Astrocyte (in vitro differentiated cells and primary cell): ENCODE measurements at regions not wholly inside any gene's neighbourhood (a gene's known extent, or its start where the extent isn't known, plus 50 kb on each side); places are given as distances from the start of the nearest gene placed in this dataset.

ENCODE experiments used
- DNase-seq: peaks from one replicate; pipeline ENCODE4 v3.0.0-alpha.2; 2010; ENCODE audit warnings: low read depth
- FAIRE-seq: peaks from 2 replicates; lab custom pipeline; 2011; peaks lifted over from hg19 to GRCh38; lab: Jason Lieb, UNC
- H2AFZ ChIP-seq: 2 replicates; pipeline ENCODE4 v1.6.0; 2012; ENCODE audit warnings: low read depth, low read length, inconsistent platforms
- H3K27ac ChIP-seq: 2 replicates; pipeline ENCODE4 v1.5.1; 2011; ENCODE audit warnings: low read depth, low read length, inconsistent platforms
- H3K27me3 ChIP-seq: 2 replicates; pipeline ENCODE4 v1.6.0; 2011; ENCODE audit warnings: low read length, inconsistent platforms; ENCODE audit not compliant: insufficient read depth
- H3K36me3 ChIP-seq: 2 replicates; pipeline ENCODE4 v1.5.1; 2011; ENCODE audit warnings: low read length, inconsistent platforms; ENCODE audit not compliant: insufficient read depth
- H3K4me1 ChIP-seq: 2 replicates; pipeline ENCODE4 v1.5.1; 2011; ENCODE audit warnings: low read length, inconsistent platforms; ENCODE audit not compliant: insufficient read depth
- H3K4me2 ChIP-seq: 2 replicates; pipeline ENCODE4 v1.6.0; 2012; ENCODE audit warnings: low read length, inconsistent platforms
- H3K4me3 ChIP-seq: 2 replicates; pipeline ENCODE4 v1.5.1; 2011; ENCODE audit warnings: low read depth, mild to moderate bottlenecking, low read length, inconsistent platforms; ENCODE audit not compliant: insufficient read depth
- H3K79me2 ChIP-seq: 2 replicates; pipeline ENCODE4 v1.6.0; 2012; ENCODE audit warnings: mild to moderate bottlenecking, low read length, inconsistent platforms; ENCODE audit not compliant: insufficient read depth
- H3K9ac ChIP-seq: 2 replicates; pipeline ENCODE4 v1.6.0; 2012; ENCODE audit warnings: mild to moderate bottlenecking, low read length, inconsistent platforms
- H3K9me3 ChIP-seq: 2 replicates; pipeline ENCODE4 v1.5.1; 2012; ENCODE audit warnings: low read depth, mild to moderate bottlenecking, low read length, inconsistent platforms; ENCODE audit not compliant: insufficient read depth
- H4K20me1 ChIP-seq: 2 replicates; pipeline ENCODE4 v1.6.0; 2012; ENCODE audit warnings: low read length, inconsistent platforms; ENCODE audit not compliant: insufficient read depth
- H3K27ac Mint-ChIP-seq: one replicate; pipeline ENCODE4 v1.8.0; 2021; ENCODE audit warnings: mild to moderate bottlenecking, mixed read lengths; ENCODE audit not compliant: unreplicated experiment
- H3K27me3 Mint-ChIP-seq: one replicate; pipeline ENCODE4 v1.8.0; 2021; ENCODE audit warnings: low read depth, mixed read lengths; ENCODE audit not compliant: unreplicated experiment
- H3K36me3 Mint-ChIP-seq: one replicate; pipeline ENCODE4 v1.8.0; 2021; ENCODE audit warnings: low read depth, mixed read lengths; ENCODE audit not compliant: unreplicated experiment
- H3K4me1 Mint-ChIP-seq: one replicate; pipeline ENCODE4 v1.8.0; 2021; ENCODE audit warnings: low read depth, mixed read lengths; ENCODE audit not compliant: unreplicated experiment
- H3K4me3 Mint-ChIP-seq: one replicate; pipeline ENCODE4 v1.8.0; 2021; ENCODE audit warnings: mild to moderate bottlenecking, moderate library complexity, mixed read lengths; ENCODE audit not compliant: unreplicated experiment
- H3K9me3 Mint-ChIP-seq: one replicate; pipeline ENCODE4 v1.8.0; 2021; ENCODE audit warnings: mild to moderate bottlenecking, mixed read lengths; ENCODE audit not compliant: unreplicated experiment
- EZH2 ChIP-seq: IDR thresholded peaks from 2 replicates; pipeline ENCODE4 v1.6.1; 2012; ENCODE audit warnings: mild to moderate bottlenecking, low read length, inconsistent platforms; ENCODE audit not compliant: insufficient read depth
- TF ChIP-seq, protein P1 (sequence below): IDR thresholded peaks from 2 replicates; pipeline ENCODE4 v1.5.1; 2011; ENCODE audit warnings: low read depth, mild to moderate bottlenecking, inconsistent platforms, low read length, moderate library complexity; ENCODE audit not compliant: insufficient read depth

DNA sequence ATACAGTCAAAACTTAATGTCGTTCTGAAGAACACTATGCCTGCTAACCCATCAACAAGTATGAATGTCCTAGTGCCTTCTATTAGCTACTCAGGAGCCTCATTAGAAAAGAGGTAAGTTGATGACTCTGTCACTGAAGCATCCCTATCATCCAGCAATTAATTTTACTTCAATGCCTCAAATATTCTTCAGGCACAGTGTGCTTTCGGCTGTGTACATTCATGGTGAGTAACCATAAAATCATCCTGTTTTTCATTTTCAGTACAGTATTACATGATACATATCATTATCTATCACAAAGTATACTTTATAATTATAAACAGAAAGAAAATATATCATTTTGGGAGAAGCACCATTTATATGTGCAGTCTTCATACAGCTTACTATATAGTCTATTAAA lies 495.5 kb upstream of the ZWINT start:
- H3K27ac Mint-ChIP-seq = no peak overlapping the region
- FAIRE-seq (no peak), DNase-seq (no peak)
- H3K27me3 ChIP-seq = no peaks in the 10 kb centered on the region
- no peak overlapping the region for H3K4me3 ChIP-seq
- H3K9ac ChIP-seq = no peak overlapping the region
- no peaks in the 10 kb centered on the region for H3K27me3 Mint-ChIP-seq
- no peak overlapping the region for H3K4me2 ChIP-seq
- no peaks in the 10 kb centered on the region for H3K9me3 ChIP-seq
- no peak for TF ChIP-seq EZH2
- TF ChIP-seq, protein P1, sequence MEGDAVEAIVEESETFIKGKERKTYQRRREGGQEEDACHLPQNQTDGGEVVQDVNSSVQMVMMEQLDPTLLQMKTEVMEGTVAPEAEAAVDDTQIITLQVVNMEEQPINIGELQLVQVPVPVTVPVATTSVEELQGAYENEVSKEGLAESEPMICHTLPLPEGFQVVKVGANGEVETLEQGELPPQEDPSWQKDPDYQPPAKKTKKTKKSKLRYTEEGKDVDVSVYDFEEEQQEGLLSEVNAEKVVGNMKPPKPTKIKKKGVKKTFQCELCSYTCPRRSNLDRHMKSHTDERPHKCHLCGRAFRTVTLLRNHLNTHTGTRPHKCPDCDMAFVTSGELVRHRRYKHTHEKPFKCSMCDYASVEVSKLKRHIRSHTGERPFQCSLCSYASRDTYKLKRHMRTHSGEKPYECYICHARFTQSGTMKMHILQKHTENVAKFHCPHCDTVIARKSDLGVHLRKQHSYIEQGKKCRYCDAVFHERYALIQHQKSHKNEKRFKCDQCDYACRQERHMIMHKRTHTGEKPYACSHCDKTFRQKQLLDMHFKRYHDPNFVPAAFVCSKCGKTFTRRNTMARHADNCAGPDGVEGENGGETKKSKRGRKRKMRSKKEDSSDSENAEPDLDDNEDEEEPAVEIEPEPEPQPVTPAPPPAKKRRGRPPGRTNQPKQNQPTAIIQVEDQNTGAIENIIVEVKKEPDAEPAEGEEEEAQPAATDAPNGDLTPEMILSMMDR = no peak
- no peak overlapping the region for H3K4me3 Mint-ChIP-seq
- H3K36me3 Mint-ChIP-seq = no peaks in the 10 kb centered on the region
- no peak overlapping the region for H2AFZ ChIP-seq
- no peaks in the 10 kb centered on the region for H3K36me3 ChIP-seq
- no peak overlapping the region for H3K27ac ChIP-seq
- no peaks in the 10 kb centered on the region for H4K20me1 ChIP-seq
- no peaks in the 10 kb centered on the region for H3K4me1 ChIP-seq
- no peaks in the 10 kb centered on the region for H3K9me3 Mint-ChIP-seq
- H3K4me1 Mint-ChIP-seq = no peaks in the 10 kb centered on the region
- no peaks in the 10 kb centered on the region for H3K79me2 ChIP-seq

DNA sequence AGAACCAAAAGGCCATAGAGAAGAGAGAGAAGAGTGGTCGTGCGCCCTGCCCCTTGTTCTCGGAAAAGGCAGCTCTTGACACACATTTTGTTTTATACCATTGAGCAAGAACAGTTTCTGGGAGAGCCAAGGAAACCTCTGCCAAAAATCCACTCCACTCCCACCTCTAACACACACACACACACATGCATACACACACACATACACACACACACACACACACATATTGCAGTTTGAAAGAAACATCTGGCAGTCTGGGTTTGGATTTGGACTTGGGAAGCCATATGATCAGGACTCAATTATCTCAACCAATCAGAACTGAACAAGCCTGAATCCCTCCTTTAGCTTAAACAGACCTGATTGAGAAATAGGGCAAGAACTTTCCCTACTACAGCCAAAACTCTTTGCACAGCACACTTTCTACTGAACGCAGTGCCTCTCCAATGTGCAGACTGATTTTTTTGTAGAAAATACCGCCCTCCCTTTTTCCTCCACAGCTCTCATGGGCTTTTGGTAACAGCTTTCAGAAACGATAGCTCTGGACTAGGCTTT lies 484.0 kb upstream of the ZWINT start:
- peaks cover 2% of the 10 kb centered on the region for H3K9me3 Mint-ChIP-seq
- no peak overlapping the region for H3K27ac Mint-ChIP-seq
- Histone ChIP-seq H3K36me3 (no peaks in the 10 kb centered on the region), H3K4me1 (no peaks in the 10 kb centered on the region), H3K27me3 (no peaks in the 10 kb centered on the region), H4K20me1 (no peaks in the 10 kb centered on the region), H3K79me2 (no peaks in the 10 kb centered on the region), H3K4me2 (no peak overlapping the region), H3K27ac (no peak overlapping the region), H2AFZ (no peak overlapping the region), H3K4me3 (no peak overlapping the region), H3K9ac (no peak overlapping the region), H3K9me3 (no peaks in the 10 kb centered on the region)
- H3K4me3 Mint-ChIP-seq = no peak overlapping the region
- FAIRE-seq (no peak), DNase-seq (no peak)
- H3K4me1 Mint-ChIP-seq = no peaks in the 10 kb centered on the region
- TF ChIP-seq, protein P1 = no peak
- no peak for TF ChIP-seq EZH2
- no peaks in the 10 kb centered on the region for H3K36me3 Mint-ChIP-seq
- H3K27me3 Mint-ChIP-seq = no peaks in the 10 kb centered on the region

DNA sequence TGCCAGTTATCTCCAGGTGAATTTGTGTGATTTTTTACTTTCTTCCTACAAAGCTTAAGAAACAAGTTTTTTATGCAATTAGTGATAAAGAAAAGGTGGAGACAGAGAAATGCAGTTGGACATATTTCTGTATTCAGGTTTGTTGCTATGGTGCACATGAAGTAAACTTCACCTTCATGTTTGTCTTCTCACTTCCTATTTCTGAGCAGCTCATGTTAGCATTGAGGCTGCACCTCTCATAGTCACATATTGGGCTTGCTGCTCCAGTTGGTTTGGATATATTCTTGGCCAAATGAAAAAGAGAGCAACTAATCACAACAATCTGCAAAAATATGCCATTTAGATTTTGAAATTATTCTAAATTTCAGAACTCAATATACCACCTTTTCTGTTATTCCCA lies 475.6 kb upstream of the ZWINT start:
- no peak overlapping the region for H3K4me2 ChIP-seq
- no peak for DNase-seq
- no peaks in the 10 kb centered on the region for H3K4me1 ChIP-seq
- H3K79me2 ChIP-seq = no peaks in the 10 kb centered on the region
- H3K27me3 ChIP-seq = no peaks in the 10 kb centered on the region
- H2AFZ ChIP-seq = no peak overlapping the region
- H3K4me3 ChIP-seq = no peak overlapping the region
- Mint-ChIP-seq H3K4me1 (no peaks in the 10 kb centered on the region), H3K36me3 (no peaks in the 10 kb centered on the region), H3K9me3 (no peaks in the 10 kb centered on the region), H3K4me3 (no peak overlapping the region), H3K27ac (no peak overlapping the region), H3K27me3 (no peaks in the 10 kb centered on the region)
- no peak for TF ChIP-seq EZH2
- TF ChIP-seq, protein P1 = no peak
- no peak overlapping the region for H3K27ac ChIP-seq
- FAIRE-seq = no peak
- H3K9me3 ChIP-seq = no peaks in the 10 kb centered on the region
- no peak overlapping the region for H3K9ac ChIP-seq
- no peaks in the 10 kb centered on the region for H4K20me1 ChIP-seq
- no peaks in the 10 kb centered on the region for H3K36me3 ChIP-seq
